ENCODE measurements at regions not wholly inside any gene's neighbourhood (a gene's known extent, or its start where the extent isn't known, plus 50 kb on each side); places are given as distances from the start of the nearest gene placed in this dataset.

- H3K27me3 ChIP-seq (ENCODE audit: insufficient read depth, low read depth), result no peaks in the 10 kb centered on the region
- DNase-seq, result no peak
- H3K4me2 ChIP-seq, result peak overlapping the region; percentile 62
- H3K79me2 ChIP-seq (ENCODE audit: low read depth), result no peaks in the 10 kb centered on the region
- H3K9me2 ChIP-seq (ENCODE audit: insufficient read depth), result no peaks in the 10 kb centered on the region
- BruUV-seq (replicated peaks), result no TSS peak
- H4K20me1 ChIP-seq (ENCODE audit: insufficient read depth), result no peaks in the 10 kb centered on the region
- no peak overlapping the region for H3K4me3 ChIP-seq
- H3F3A ChIP-seq (ENCODE audit: insufficient read depth, low read depth), result peaks cover 19% of the 10 kb centered on the region
- ChIA-PET POLR2A (ENCODE audit: unreplicated experiment) (interaction anchor here (0.6 kb wide), 2 partner anchors 22 to 80 kb away, joined by 5 to 6 read pairs; no protein-coding TSS in a partner anchor), CTCF (no interaction called here)
- H3K4me1 ChIP-seq (replicated peaks; ENCODE audit: insufficient read depth), result peaks cover 48% of the 10 kb centered on the region
- TF ChIP-seq EZH2 (IDR thresholded peaks at IDR 0.05; ENCODE audit: low read depth) (no peak), CTCF (conservative IDR thresholded peaks at IDR 0.05) (no peak)
- peak overlapping the region; percentile 55 for H3K27ac ChIP-seq
- no peaks in the 10 kb centered on the region for H3K9me3 ChIP-seq (ENCODE audit: insufficient read depth, low read depth)
- no peaks in the 10 kb centered on the region for H3K36me3 ChIP-seq (ENCODE audit: low read depth)
- no peak overlapping the region for H2AFZ ChIP-seq
- intact Hi-C loops (cut with micrococcal nuclease; ENCODE audit: unreplicated experiment), result no loop called here
Measured at GRCh38 chr2:39491653-39492052, 54.6 kb upstream of the MAP4K3 start.

GRCh38 chr2:39492095-39492590 is 55.1 kb upstream of the MAP4K3 start:
- H3K4me3 ChIP-seq, result peak overlapping the region; percentile 15; the same call in 1 of the 2 replicates
- BruUV-seq (replicated peaks), result no TSS peak
- H3F3A ChIP-seq (ENCODE audit: insufficient read depth, low read depth), result peaks cover 17% of the 10 kb centered on the region
- TF ChIP-seq CTCF (conservative IDR thresholded peaks at IDR 0.05) (no peak), EZH2 (IDR thresholded peaks at IDR 0.05; ENCODE audit: low read depth) (no peak)
- CTCF ChIA-PET, result no interaction called here
- H3K79me2 ChIP-seq (ENCODE audit: low read depth), result no peaks in the 10 kb centered on the region
- peak overlapping the region; percentile 55 for H3K27ac ChIP-seq
- no peaks in the 10 kb centered on the region for H4K20me1 ChIP-seq (ENCODE audit: insufficient read depth)
- DNase-seq, result peak in 1 of 2 experiments; percentile 92
- H3K4me1 ChIP-seq (replicated peaks; ENCODE audit: insufficient read depth), result peaks cover 46% of the 10 kb centered on the region
- no peaks in the 10 kb centered on the region for H3K27me3 ChIP-seq (ENCODE audit: insufficient read depth, low read depth)
- H3K9me3 ChIP-seq (ENCODE audit: insufficient read depth, low read depth), result no peaks in the 10 kb centered on the region
- H3K9me2 ChIP-seq (ENCODE audit: insufficient read depth), result no peaks in the 10 kb centered on the region
- POLR2A ChIA-PET (ENCODE audit: unreplicated experiment), result interaction anchor here (0.6 to 0.7 kb wide), 4 partner anchors 22 to 1851 kb away, joined by 4 to 7 read pairs (median 6); no protein-coding TSS in a partner anchor
- peak overlapping the region; percentile 62 for H3K4me2 ChIP-seq
- no peaks in the 10 kb centered on the region for H3K36me3 ChIP-seq (ENCODE audit: low read depth)
- H2AFZ ChIP-seq, result no peak overlapping the region
- intact Hi-C loops (cut with micrococcal nuclease; ENCODE audit: unreplicated experiment), result no loop called here

GRCh38 chr2:39492716-39493115 is 55.6 kb upstream of the MAP4K3 start:
- Histone ChIP-seq H3K4me2 (peak overlapping the region; percentile 62), H3K79me2 (ENCODE audit: low read depth) (no peaks in the 10 kb centered on the region), H3K27ac (peak overlapping the region; percentile 55), H3K27me3 (ENCODE audit: insufficient read depth, low read depth) (no peaks in the 10 kb centered on the region), H3K4me1 (replicated peaks; ENCODE audit: insufficient read depth) (peaks cover 41% of the 10 kb centered on the region), H4K20me1 (ENCODE audit: insufficient read depth) (no peaks in the 10 kb centered on the region), H3K9me3 (ENCODE audit: insufficient read depth, low read depth) (no peaks in the 10 kb centered on the region), H3K36me3 (ENCODE audit: low read depth) (no peaks in the 10 kb centered on the region), H3F3A (ENCODE audit: insufficient read depth, low read depth) (peaks cover 13% of the 10 kb centered on the region), H2AFZ (no peak overlapping the region), H3K9me2 (ENCODE audit: insufficient read depth) (no peaks in the 10 kb centered on the region), H3K4me3 (peak overlapping the region; percentile 15; the same call in 1 of the 2 replicates)
- TF ChIP-seq CTCF (conservative IDR thresholded peaks at IDR 0.05), result no peak
- no peak for TF ChIP-seq EZH2 (IDR thresholded peaks at IDR 0.05; ENCODE audit: low read depth)
- BruUV-seq (replicated peaks), result no TSS peak
- intact Hi-C loops (cut with micrococcal nuclease; ENCODE audit: unreplicated experiment), result no loop called here
- ChIA-PET CTCF (no interaction called here), POLR2A (ENCODE audit: unreplicated experiment) (interaction anchor here (0.6 to 0.7 kb wide), 2 partner anchors 38 to 1852 kb away, joined by 4 to 7 read pairs; no protein-coding TSS in a partner anchor)
- no peak for DNase-seq
